Fibroblast of villous mesenchyme (primary cell): ENCODE measurements at regions not wholly inside any gene's neighbourhood (a gene's known extent, or its start where the extent isn't known, plus 50 kb on each side); places are given as distances from the start of the nearest gene placed in this dataset.
"Not testable (repeated sequence)": the region's sequence is repeated elsewhere in the genome, so short reads cannot be mapped to it uniquely, and the experiment has no call there.

Source experiments
- DNase-seq: peaks from one replicate; pipeline ENCODE4 v3.0.0-alpha.2; 2010; ENCODE audit warnings: low read depth
- H3K4me3 ChIP-seq: 2 replicates; pipeline ENCODE4 v1.5.1; 2011; ENCODE audit warnings: low read depth, mild to moderate bottlenecking, low read length
- CTCF ChIP-seq: IDR thresholded peaks from 2 replicates; pipeline ENCODE4 v1.5.1; 2012; ENCODE audit warnings: low read depth, mild to moderate bottlenecking, low read length; ENCODE audit not compliant: insufficient read depth

GRCh38 chr22:23450434-23450795, 129.7 kb downstream of the IGLL1 start:
- H3K4me3 ChIP-seq = no peak overlapping the region
- no peak for DNase-seq
- TF ChIP-seq CTCF = no peak

GRCh38 chr22:23449748-23450433, 130.2 kb downstream of the IGLL1 start:
- DNase-seq, H3K4me3 ChIP-seq: not testable (repeated sequence)

GRCh38 chr22:23448499-23449288, 131.4 kb downstream of the IGLL1 start:
- not testable (repeated sequence) for H3K4me3 ChIP-seq, DNase-seq

GRCh38 chr22:23446796-23447350, 133.2 kb downstream of the IGLL1 start:
- DNase-seq = no peak
- TF ChIP-seq CTCF = no peak
- H3K4me3 ChIP-seq = no peak overlapping the region

- DNase-seq, H3K4me3 ChIP-seq: not testable (repeated sequence)
These were observed 133.9 kb downstream of the IGLL1 start for GRCh38 chr22:23446194-23446593.

GRCh38 chr22:23443905-23444304, 136.2 kb downstream of the IGLL1 start:
- not testable (repeated sequence) for H3K4me3 ChIP-seq, DNase-seq

GRCh38 chr22:23439581-23439980, 140.5 kb downstream of the IGLL1 start:
- not testable (repeated sequence) for DNase-seq, H3K4me3 ChIP-seq

- no peak overlapping the region for H3K4me3 ChIP-seq
- TF ChIP-seq CTCF = no peak
- no peak for DNase-seq
These were observed 141.9 kb downstream of the IGLL1 start for GRCh38 chr22:23438216-23438615.

- DNase-seq = no peak
- TF ChIP-seq CTCF = no peak
- no peak overlapping the region for H3K4me3 ChIP-seq
These were observed 142.3 kb downstream of the IGLL1 start for GRCh38 chr22:23437779-23438178.

GRCh38 chr22:23437107-23437395, 143.0 kb downstream of the IGLL1 start:
- not testable (repeated sequence) for DNase-seq, H3K4me3 ChIP-seq

- not testable (repeated sequence) for H3K4me3 ChIP-seq
These were observed 143.6 kb downstream of the IGLL1 start for GRCh38 chr22:23436354-23437106.

GRCh38 chr22:23435186-23435585, 144.9 kb downstream of the IGLL1 start:
- DNase-seq, H3K4me3 ChIP-seq: not testable (repeated sequence)

More at GRCh38 chr22:23436354-23437106, 143.6 kb downstream of the IGLL1 start:
- DNase-seq = not testable (repeated sequence)

- not testable (repeated sequence) for DNase-seq, H3K4me3 ChIP-seq
These were observed 145.8 kb downstream of the IGLL1 start for GRCh38 chr22:23434198-23434830.
